Thyroid gland (tissue), 4 donors: ENCODE measurements at regions not wholly inside any gene's neighbourhood (a gene's known extent, or its start where the extent isn't known, plus 50 kb on each side); places are given as distances from the start of the nearest gene placed in this dataset.

Experiments used
- DNase-seq, 2 donors: peaks; one replicate each; pipeline ENCODE4 v3.0.0-alpha.2; 2019
- H3K27ac ChIP-seq, 3 donors: fragments of 200-600 bp; sonication (generic); 1 replicate in 2 of 3; 2 replicates in 1 of 3; pipeline ENCODE4 v1.5.1; 2016 to 2019; ENCODE audit warnings: mild to moderate bottlenecking in 1 of 3, moderate library complexity in 1 of 3
- H3K27me3 ChIP-seq: fragments of 200-600 bp; sonication (generic); one replicate; pipeline ENCODE4 v1.5.1; 2019
- H3K36me3 ChIP-seq, 2 donors: fragments of 200-600 bp; sonication (generic); one replicate each; pipeline ENCODE4 v1.5.1; 2016 to 2019
- H3K4me1 ChIP-seq, 2 donors: fragments of 200-600 bp; sonication (generic); one replicate each; pipeline ENCODE4 v1.5.1; 2017 to 2019
- H3K4me3 ChIP-seq, 3 donors: fragments of 200-600 bp; sonication (generic); replicated peaks in 1 of 3; 1 replicate in 2 of 3; 2 replicates in 1 of 3; pipeline ENCODE4 v1.5.1; 2016; ENCODE audit warnings: mild to moderate bottlenecking in 1 of 3
- H3K9me3 ChIP-seq: fragments of 200-600 bp; sonication (generic); one replicate; pipeline ENCODE4 v1.5.1; 2017
- POLR2A ChIP-seq, 2 donors: fragments of 450-650 bp; IDR thresholded peaks; one replicate each; pipeline ENCODE4 v1.6.1; 2017; ENCODE audit warnings: antibody characterized with exemption in 2 of 2, mild to moderate bottlenecking in 2 of 2, moderate library complexity in 1 of 2
- WGBS, 2 donors: methylation state at CpG; one replicate each; pipeline ENCODE4 v1.1.5; 2017; 5-methylcytosine and 5-hydroxymethylcytosine counted together
- intact Hi-C: fragments of 100-400 bp; cut with DNase I; formaldehyde crosslinking; loops from one replicate; pipeline ENCODE4 v1.15.1; 2023
- TF ChIP-seq, protein P1 (sequence below), 6 experiments: fragments of 200-600 bp in 3 of 6; fragments of 450-650 bp in 3 of 6; sonication (generic) in 3 of 6; IDR thresholded peaks; one replicate each; pipeline ENCODE4 v1.5.1; 2016 to 2019; ENCODE audit warnings: antibody characterized with exemption in 6 of 6, mild to moderate bottlenecking in 2 of 6, inconsistent platforms in 1 of 6, moderate library complexity in 1 of 6

DNA sequence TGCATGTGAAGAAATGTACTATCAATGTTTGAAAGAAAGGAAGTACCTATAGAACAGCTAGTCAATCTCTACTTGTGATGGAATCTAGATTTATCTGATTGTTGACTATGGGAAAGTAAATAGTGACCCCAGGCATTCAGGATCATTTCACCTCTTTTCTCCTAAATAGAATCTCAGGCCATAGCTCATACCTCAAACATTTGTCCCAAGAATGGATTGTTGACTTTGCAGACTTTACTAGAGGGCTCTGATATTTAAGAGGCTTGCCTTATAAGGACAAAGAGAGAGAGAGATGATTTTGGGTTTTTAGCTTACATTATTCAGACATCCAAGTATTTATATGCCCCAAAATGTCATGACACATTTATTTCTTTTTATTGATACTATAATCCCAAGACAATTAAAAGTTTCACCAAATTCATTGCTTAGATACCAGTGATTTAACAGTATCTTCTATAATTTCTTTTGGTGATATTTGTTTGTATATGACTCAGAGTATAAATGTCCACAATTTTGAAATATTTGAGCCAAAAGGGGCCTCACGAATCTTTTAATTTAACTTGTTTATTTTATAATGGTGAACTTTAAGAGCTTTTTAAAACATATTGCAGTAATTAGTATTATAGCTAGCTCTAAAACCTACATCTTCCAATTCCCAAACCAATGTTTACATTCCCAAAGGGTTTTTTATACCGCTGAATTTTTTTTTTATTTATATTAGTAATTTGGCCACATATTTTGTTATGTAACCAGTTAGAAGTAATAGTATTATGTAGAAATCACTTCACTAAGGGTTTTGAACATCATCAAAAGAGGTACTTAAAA lies 614.1 kb downstream of the PCDH7 start:
- no peak for DNase-seq
- H3K4me1 ChIP-seq = no peaks in the 10 kb centered on the region
- WGBS, 2 donors = 70 to 80% methylated on average over 2 of the region's 2 CpGs
- H3K9me3 ChIP-seq = no peaks in the 10 kb centered on the region
- no peak for TF ChIP-seq POLR2A (IDR thresholded peaks at IDR 0.05)
- TF ChIP-seq, protein P1, sequence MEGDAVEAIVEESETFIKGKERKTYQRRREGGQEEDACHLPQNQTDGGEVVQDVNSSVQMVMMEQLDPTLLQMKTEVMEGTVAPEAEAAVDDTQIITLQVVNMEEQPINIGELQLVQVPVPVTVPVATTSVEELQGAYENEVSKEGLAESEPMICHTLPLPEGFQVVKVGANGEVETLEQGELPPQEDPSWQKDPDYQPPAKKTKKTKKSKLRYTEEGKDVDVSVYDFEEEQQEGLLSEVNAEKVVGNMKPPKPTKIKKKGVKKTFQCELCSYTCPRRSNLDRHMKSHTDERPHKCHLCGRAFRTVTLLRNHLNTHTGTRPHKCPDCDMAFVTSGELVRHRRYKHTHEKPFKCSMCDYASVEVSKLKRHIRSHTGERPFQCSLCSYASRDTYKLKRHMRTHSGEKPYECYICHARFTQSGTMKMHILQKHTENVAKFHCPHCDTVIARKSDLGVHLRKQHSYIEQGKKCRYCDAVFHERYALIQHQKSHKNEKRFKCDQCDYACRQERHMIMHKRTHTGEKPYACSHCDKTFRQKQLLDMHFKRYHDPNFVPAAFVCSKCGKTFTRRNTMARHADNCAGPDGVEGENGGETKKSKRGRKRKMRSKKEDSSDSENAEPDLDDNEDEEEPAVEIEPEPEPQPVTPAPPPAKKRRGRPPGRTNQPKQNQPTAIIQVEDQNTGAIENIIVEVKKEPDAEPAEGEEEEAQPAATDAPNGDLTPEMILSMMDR (IDR thresholded peaks at IDR 0.05) = no peak
- H3K4me3 ChIP-seq = no peak overlapping the region
- no peak overlapping the region for H3K27ac ChIP-seq
- H3K27me3 ChIP-seq = no peaks in the 10 kb centered on the region
- no peaks in the 10 kb centered on the region for H3K36me3 ChIP-seq
- intact Hi-C loops = no loop called here

- TF ChIP-seq, protein P1 (IDR thresholded peaks at IDR 0.05) = no peak
- TF ChIP-seq POLR2A (IDR thresholded peaks at IDR 0.05) = no peak
- Histone ChIP-seq H3K36me3 (no peaks in the 10 kb centered on the region), H3K27ac (no peak overlapping the region), H3K27me3 (no peaks in the 10 kb centered on the region), H3K4me1 (no peaks in the 10 kb centered on the region), H3K4me3 (no peak overlapping the region), H3K9me3 (no peaks in the 10 kb centered on the region)
- intact Hi-C loops = no loop called here
- no peak for DNase-seq
These were observed 617.8 kb downstream of the PCDH7 start for GRCh38 chr4:31338000-31338399.

DNA sequence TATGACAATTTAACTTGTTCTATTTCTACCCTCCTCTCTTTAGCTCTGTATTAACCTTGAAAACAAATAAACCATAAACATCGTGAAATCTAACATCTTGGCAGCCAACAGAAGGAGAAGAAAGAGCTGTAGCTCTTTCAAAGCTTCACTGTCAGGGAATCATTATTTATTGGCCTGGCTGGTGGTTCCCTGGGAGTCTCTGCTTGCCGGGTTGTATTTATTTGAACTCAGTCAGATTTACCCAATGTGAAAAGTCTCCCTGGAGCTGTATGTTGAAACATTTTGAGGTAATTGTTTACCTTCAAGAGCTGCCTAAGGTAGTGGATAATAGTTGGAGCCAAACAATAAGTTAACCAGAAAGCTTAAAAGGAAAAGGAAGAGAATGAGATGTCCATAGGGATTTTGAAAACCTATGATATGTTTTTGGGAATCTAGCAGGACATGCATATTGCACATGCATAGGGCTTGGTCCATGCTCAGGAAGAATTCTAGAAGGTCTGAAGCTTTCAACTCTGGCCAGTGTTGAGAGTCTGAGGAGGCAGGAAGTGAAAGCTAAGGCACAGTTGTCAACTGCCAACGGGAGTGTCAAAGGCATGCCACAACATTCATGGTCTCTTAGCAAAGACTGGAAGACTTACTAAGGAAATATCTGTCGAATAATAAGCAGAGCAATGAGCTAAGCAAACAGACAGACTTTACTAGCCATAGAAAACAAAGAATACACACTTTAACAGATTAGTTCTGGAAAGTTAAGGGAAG lies 621.6 kb downstream of the PCDH7 start:
- no peaks in the 10 kb centered on the region for H3K27me3 ChIP-seq
- no peak overlapping the region for H3K4me3 ChIP-seq
- no peak for DNase-seq
- intact Hi-C loops = no loop called here
- TF ChIP-seq, protein P1 (IDR thresholded peaks at IDR 0.05) = no peak
- TF ChIP-seq POLR2A (IDR thresholded peaks at IDR 0.05) = no peak
- H3K9me3 ChIP-seq = no peaks in the 10 kb centered on the region
- no peaks in the 10 kb centered on the region for H3K36me3 ChIP-seq
- H3K4me1 ChIP-seq = no peaks in the 10 kb centered on the region
- 72 to 76% methylated on average over 4 of the region's 4 CpGs for WGBS, 2 donors
- H3K27ac ChIP-seq = no peak overlapping the region

- H3K27ac ChIP-seq = no peak overlapping the region
- H3K4me3 ChIP-seq = no peak overlapping the region
- TF ChIP-seq, protein P1 (IDR thresholded peaks at IDR 0.05) = no peak
- no peak for TF ChIP-seq POLR2A (IDR thresholded peaks at IDR 0.05)
- intact Hi-C loops = no loop called here
- H3K27me3 ChIP-seq = no peaks in the 10 kb centered on the region
- no peaks in the 10 kb centered on the region for H3K36me3 ChIP-seq
- H3K9me3 ChIP-seq = no peaks in the 10 kb centered on the region
- no peak for DNase-seq
- H3K4me1 ChIP-seq = no peaks in the 10 kb centered on the region
These were observed 622.9 kb downstream of the PCDH7 start for GRCh38 chr4:31343061-31343460.

DNA sequence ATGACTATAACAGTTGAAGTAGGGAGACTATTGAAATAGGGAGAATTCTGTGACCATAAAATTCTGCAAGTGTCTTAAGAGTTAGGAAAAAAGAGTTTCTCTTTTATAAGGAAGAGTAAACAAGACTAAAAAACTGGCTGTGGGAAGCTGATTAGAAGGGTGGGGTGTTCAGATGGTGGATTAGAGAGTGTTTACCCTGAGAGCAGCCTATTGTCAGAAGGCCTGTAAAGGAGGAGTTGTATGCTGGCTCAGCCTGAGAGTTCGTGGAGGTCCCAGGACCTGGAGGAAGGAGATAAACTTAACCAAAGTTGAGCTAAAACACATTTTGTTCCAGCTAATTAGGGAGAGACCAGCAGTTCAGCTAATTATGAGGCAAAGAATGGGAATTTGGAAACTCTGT lies 629.7 kb downstream of the PCDH7 start:
- TF ChIP-seq, protein P1 (IDR thresholded peaks at IDR 0.05) = no peak
- TF ChIP-seq POLR2A (IDR thresholded peaks at IDR 0.05) = no peak
- intact Hi-C loops = no loop called here
- no peaks in the 10 kb centered on the region for H3K4me1 ChIP-seq
- 33 to 34% methylated on average over 1 of the region's 1 CpG for WGBS, 2 donors
- no peak overlapping the region for H3K4me3 ChIP-seq
- no peaks in the 10 kb centered on the region for H3K9me3 ChIP-seq
- no peaks in the 10 kb centered on the region for H3K36me3 ChIP-seq
- no peak overlapping the region for H3K27ac ChIP-seq
- no peak for DNase-seq
- no peaks in the 10 kb centered on the region for H3K27me3 ChIP-seq
